SK-N-SH (cell line): ENCODE measurements at regions not wholly inside any gene's neighbourhood (a gene's known extent, or its start where the extent isn't known, plus 50 kb on each side); places are given as distances from the start of the nearest gene placed in this dataset.

ENCODE experiments used
- CTCF ChIA-PET: fragments of 300-600, 350-600 bp; formaldehyde crosslinking; extraction: SDS; loops from one replicate; lab custom pipeline; 2021; lab: Yijun Ruan, JAX
- POLR2A ChIA-PET: fragments of 350-600 bp; sonication (Branson Sonifier 250); formaldehyde crosslinking; extraction: SDS; loops from one replicate; lab custom pipeline; 2020; ENCODE audit warnings: antibody characterized with exemption, inconsistent platforms; lab: Yijun Ruan, JAX
- DNase-seq: peaks from one replicate; pipeline ENCODE4 v3.0.0; 2012
- H2AFZ ChIP-seq: fragments of 200-600 bp; sonication (generic); 2 replicates; pipeline ENCODE4 v1.8.1; 2016; ENCODE audit warnings: antibody characterized with exemption, mild to moderate bottlenecking, low read depth
- H3F3A ChIP-seq: fragments of 200-600 bp; sonication (generic); replicated peaks from 2 replicates; pipeline ENCODE3; 2016; ENCODE audit warnings: antibody characterized with exemption, mild to moderate bottlenecking; ENCODE audit not compliant: insufficient read depth
- H3K27ac ChIP-seq, 2 experiments: fragments of 200-500 bp in 1 of 2; fragments of 200-600 bp in 1 of 2; sonication (Bioruptor generic) in 1 of 2; sonication (generic), shearing (Covaris generic) in 1 of 2; 2 replicates each; pipeline versions ENCODE4 v1.5.1 to v1.6.1; 2014 to 2016; ENCODE audit warnings: low read depth in 2 of 2, inconsistent platforms in 1 of 2, low read length in 1 of 2, mild to moderate bottlenecking in 1 of 2, mixed read lengths in 1 of 2
- H3K27me3 ChIP-seq: fragments of 200-600 bp; sonication (generic), shearing (Covaris generic); 2 replicates; pipeline ENCODE4 v1.6.1; 2016; ENCODE audit warnings: mixed run types; ENCODE audit not compliant: insufficient read depth
- H3K36me3 ChIP-seq, 2 experiments: fragments of 200-500 bp in 1 of 2; fragments of 200-600 bp in 1 of 2; sonication (Bioruptor generic) in 1 of 2; sonication (generic) in 1 of 2; replicated peaks in 1 of 2; 2 replicates each; pipeline versions ENCODE3 to v1.5.1; 2014 to 2016; ENCODE audit warnings: low read length in 1 of 2, mild to moderate bottlenecking in 1 of 2; ENCODE audit not compliant: insufficient read depth in 2 of 2, control insufficient read depth in 1 of 2
- H3K4me1 ChIP-seq, 2 experiments: fragments of 200-500 bp in 1 of 2; fragments of 200-600 bp in 1 of 2; sonication (Bioruptor generic) in 1 of 2; sonication (generic), shearing (Covaris generic) in 1 of 2; 2 replicates each; pipeline versions ENCODE4 v1.5.1 to v1.6.1; 2014 to 2016; ENCODE audit warnings: low read depth in 1 of 2, low read length in 1 of 2, mixed run types in 1 of 2; ENCODE audit not compliant: insufficient read depth in 2 of 2, control insufficient read depth in 1 of 2
- H3K4me2 ChIP-seq: fragments of 200-600 bp; sonication (generic), shearing (Covaris generic); 2 replicates; pipeline ENCODE4 v1.6.1; 2017; ENCODE audit warnings: mixed run types
- H3K4me3 ChIP-seq, 2 experiments: fragments of 200-500 bp in 1 of 2; fragments of 200-600 bp in 1 of 2; sonication (Bioruptor generic) in 1 of 2; sonication (generic), shearing (Covaris generic) in 1 of 2; 2 replicates each; pipeline versions ENCODE4 v1.5.1 to v1.8.1; 2014 to 2016; ENCODE audit warnings: low read depth in 2 of 2, inconsistent platforms in 1 of 2, low read length in 1 of 2, mild to moderate bottlenecking in 1 of 2, mixed read lengths in 1 of 2, moderate library complexity in 1 of 2
- H3K79me2 ChIP-seq: fragments of 200-600 bp; sonication (generic); 2 replicates; pipeline ENCODE4 v1.8.1; 2017; ENCODE audit warnings: mild to moderate bottlenecking; ENCODE audit not compliant: insufficient read depth
- H3K9ac ChIP-seq: fragments of 200-600 bp; sonication (generic); 2 replicates; pipeline ENCODE4 v1.6.1; 2017; ENCODE audit warnings: mixed run types
- H3K9me2 ChIP-seq: fragments of 200-600 bp; sonication (generic); 2 replicates; pipeline ENCODE4 v1.6.1; 2017; ENCODE audit warnings: mixed run types
- H3K9me3 ChIP-seq: fragments of 200-600 bp; sonication (generic); 2 replicates; pipeline ENCODE4 v1.6.1; 2017; ENCODE audit warnings: mixed run types, mild to moderate bottlenecking, moderate library complexity
- H4K20me1 ChIP-seq: fragments of 200-600 bp; sonication (generic); 2 replicates; pipeline ENCODE4 v1.6.1; 2017; ENCODE audit warnings: mild to moderate bottlenecking, mixed run types; ENCODE audit not compliant: insufficient read depth
- CHD2 ChIP-seq: fragments of 150-350 bp; IDR thresholded peaks from 2 replicates; pipeline ENCODE4 v1.6.1; 2018; ENCODE audit warnings: low read length; ENCODE audit not compliant: partially characterized antibody
- CTCF ChIP-seq: fragments of 200-600 bp; sonication (generic); IDR thresholded peaks from 2 replicates; pipeline ENCODE4 v1.6.1; 2017; ENCODE audit warnings: antibody characterized with exemption, mild to moderate bottlenecking, moderate library complexity
- EP300 ChIP-seq, 2 experiments: IDR thresholded peaks; 2 replicates each; pipeline versions ENCODE4 v1.4.0 to v1.6.1; 2012; ENCODE audit warnings: borderline replicate concordance in 1 of 2, low read depth in 1 of 2, low read length in 1 of 2
- EZH2phosphoT487 ChIP-seq: fragments of 200-600 bp; sonication (generic); IDR thresholded peaks from 2 replicates; pipeline ENCODE4 v1.6.1; 2017; ENCODE audit warnings: low read depth, mixed run types, mild to moderate bottlenecking, antibody characterized with exemption, moderate library complexity, borderline replicate concordance
- FOXJ3 ChIP-seq: sonication (generic); formaldehyde crosslinking; IDR thresholded peaks from 2 replicates; pipeline ENCODE4 v1.5.1; 2020; ENCODE audit warnings: mild to moderate bottlenecking, missing genetic modification reagents
- GATA2 ChIP-seq: sonication (generic); formaldehyde crosslinking; IDR thresholded peaks from 2 replicates; pipeline ENCODE4 v1.5.0; 2020; ENCODE audit warnings: mild to moderate bottlenecking, missing genetic modification reagents
- IRF3 ChIP-seq: fragments of 150-350 bp; IDR thresholded peaks from 2 replicates; pipeline ENCODE4 v1.6.1; 2016; ENCODE audit warnings: mild to moderate bottlenecking, low read depth, low read length
- JUND ChIP-seq: IDR thresholded peaks from 2 replicates; pipeline ENCODE4 v1.4.0; 2012
- MEF2A ChIP-seq: IDR thresholded peaks from 2 replicates; pipeline ENCODE4 v1.4.0; 2012; ENCODE audit warnings: low read depth, borderline replicate concordance
- MXI1 ChIP-seq: IDR thresholded peaks from 2 replicates; pipeline ENCODE4 v1.6.1; 2012; ENCODE audit warnings: mild to moderate bottlenecking, low read depth, low read length, improper control_type of control experiment
- NRF1 ChIP-seq: IDR thresholded peaks from 2 replicates; pipeline ENCODE4 v1.6.1; 2012; ENCODE audit warnings: low read depth, mild to moderate bottlenecking, low read length
- POLR2AphosphoS5 ChIP-seq: IDR thresholded peaks from 2 replicates; pipeline ENCODE4 v1.6.1; 2012; ENCODE audit warnings: low read depth, low read length
- RXRA ChIP-seq: IDR thresholded peaks from 2 replicates; pipeline ENCODE4 v1.4.0; 2012; ENCODE audit warnings: low read depth, mild to moderate bottlenecking, borderline replicate concordance
- SIN3A ChIP-seq: IDR thresholded peaks from 2 replicates; pipeline ENCODE4 v1.6.1; 2012; ENCODE audit warnings: low read depth, mild to moderate bottlenecking, low read length, moderate library complexity, borderline replicate concordance
- TAF1 ChIP-seq: IDR thresholded peaks from 2 replicates; pipeline ENCODE4 v1.6.1; 2012; ENCODE audit warnings: low read depth, mild to moderate bottlenecking, low read length, moderate library complexity, borderline replicate concordance
- TCF12 ChIP-seq: IDR thresholded peaks from 2 replicates; pipeline ENCODE4 v1.4.0; 2012
- USF1 ChIP-seq: IDR thresholded peaks from 2 replicates; pipeline ENCODE4 v1.4.0; 2012; ENCODE audit warnings: low read depth, borderline replicate concordance
- YY1 ChIP-seq: IDR thresholded peaks from 2 replicates; pipeline ENCODE4 v1.4.0; 2012; ENCODE audit warnings: low read depth, mild to moderate bottlenecking
- ZBTB33 ChIP-seq: IDR thresholded peaks from 2 replicates; pipeline ENCODE4 v1.4.0; 2012; ENCODE audit warnings: low read depth, borderline replicate concordance
- WGBS: methylation state at CpG from one replicate; pipeline ENCODE4 v1.1.6; 2017; ENCODE audit warnings: low lambda C conversion rate; 5-methylcytosine and 5-hydroxymethylcytosine counted together

GRCh38 chr15:62407216-62407615 lies 242.1 kb upstream of the C2CD4B start:
- Histone ChIP-seq H3K4me2 (no peak overlapping the region), H3K27ac (no peak overlapping the region), H3K4me1 (peaks cover 5 to 9% of the 10 kb centered on the region in 2 experiments; a peak in 2 of 4 replicates), H3K9ac (no peak overlapping the region), H3F3A (peaks cover 4% of the 10 kb centered on the region), H3K36me3 (no peaks in the 10 kb centered on the region), H3K79me2 (peaks cover 57% of the 10 kb centered on the region), H3K4me3 (no peak overlapping the region), H3K27me3 (no peaks in the 10 kb centered on the region), H2AFZ (no peak overlapping the region), H3K9me2 (no peaks in the 10 kb centered on the region), H3K9me3 (no peaks in the 10 kb centered on the region), H4K20me1 (no peaks in the 10 kb centered on the region)
- ChIA-PET POLR2A (no interaction called here), CTCF (interaction anchor here (0.7 to 6.6 kb wide), 2 partner anchors 9 to 15 kb away, joined by 3 to 33 read pairs; no protein-coding TSS in a partner anchor)
- TF ChIP-seq FOXJ3 (CRISPR knock-in tag) (no peak), ZBTB33 (no peak), TCF12 (no peak), NRF1 (no peak), MXI1 (no peak)
- no peak for DNase-seq
- WGBS, result 80% methylated on average over 4 of the region's 4 CpGs

GRCh38 chr15:62407962-62408361 lies 242.9 kb upstream of the C2CD4B start:
- Histone ChIP-seq H2AFZ (no peak overlapping the region), H3F3A (no peaks in the 10 kb centered on the region), H3K9me2 (no peaks in the 10 kb centered on the region), H3K36me3 (no peaks in the 10 kb centered on the region), H3K79me2 (peaks cover 58% of the 10 kb centered on the region), H3K27me3 (no peaks in the 10 kb centered on the region), H3K4me1 (peaks cover 4 to 16% of the 10 kb centered on the region in 2 experiments; a peak in 2 of 4 replicates), H3K4me2 (no peak overlapping the region), H3K9ac (no peak overlapping the region), H3K4me3 (no peak overlapping the region), H3K27ac (no peak overlapping the region), H3K9me3 (no peaks in the 10 kb centered on the region), H4K20me1 (peaks cover under 1% of the 10 kb centered on the region; the same call in 1 of the 2 replicates)
- 95% methylated on average over 4 of the region's 4 CpGs for WGBS
- TF ChIP-seq TAF1, result no peak
- TF ChIP-seq USF1, result no peak
- TF ChIP-seq IRF3, result no peak
- no peak for TF ChIP-seq YY1
- no peak for TF ChIP-seq JUND
- no peak for TF ChIP-seq SIN3A
- TF ChIP-seq EZH2phosphoT487, result no peak
- no peak for TF ChIP-seq EP300 (IDR thresholded peaks at IDR 0.05; ENCODE audit: borderline replicate concordance in 1 of 2, low read depth in 1 of 2, low read length in 1 of 2)
- no peak for TF ChIP-seq CTCF
- no peak for TF ChIP-seq GATA2 (CRISPR knock-in tag)
- TF ChIP-seq POLR2AphosphoS5, result no peak
- TF ChIP-seq CHD2, result no peak
- no peak for TF ChIP-seq RXRA
- no peak for TF ChIP-seq MEF2A
- ChIA-PET POLR2A (interaction anchor here (1.1 kb wide), 1 partner anchor 16 kb away, joined by 4 read pairs; no protein-coding TSS in a partner anchor), CTCF (interaction anchor here (0.7 to 6.6 kb wide), 3 partner anchors 8 to 38 kb away, joined by 3 to 33 read pairs (median 3); no protein-coding TSS in a partner anchor)
- no peak for DNase-seq
